HepG2 (cell line): ENCODE measurements at regions not wholly inside any gene's neighbourhood (a gene's known extent, or its start where the extent isn't known, plus 50 kb on each side); places are given as distances from the start of the nearest gene placed in this dataset.

Experiments
- ATAC-seq: fragments of 200-7000 bp; cut with Tn5 transposase; 3 replicates; pipeline ENCODE4 v1.9.1; 2020; ENCODE audit warnings: mild to moderate bottlenecking, moderate library complexity
- BruUV-seq: library from RNA; stranded (reverse); fragments of 400-500 nt; replicated peaks from 2 replicates; lab custom pipeline; 2021; lab: Mats Ljungman, UMichigan
- CTCF ChIA-PET: fragments of 300-600 bp; formaldehyde crosslinking; extraction: SDS; loops from one replicate; lab custom pipeline; 2021; ENCODE audit warnings: low total read pairs, inconsistent platforms, low intra/inter-chr PET ratio; lab: Yijun Ruan, JAX
- POLR2A ChIA-PET: fragments of 350-600 bp; sonication (Branson Sonifier 250); formaldehyde crosslinking; loops from one replicate; lab custom pipeline; 2020; ENCODE audit warnings: antibody characterized with exemption, inconsistent platforms; lab: Yijun Ruan, JAX
- DNase-seq: peaks from one replicate; pipeline ENCODE4 v3.0.0-alpha.2; 2015; ENCODE audit warnings: low spot score
- FAIRE-seq: peaks from 3 replicates; lab custom pipeline; 2011; peaks lifted over from hg19 to GRCh38; lab: Jason Lieb, UNC
- H2AFZ ChIP-seq: one replicate; pipeline ENCODE4 v1.6.1; 2011; ENCODE audit warnings: low read length, inconsistent platforms
- H3K27ac ChIP-seq: fragments of 300-600 bp; 3 replicates; pipeline ENCODE4 v1.8.0; 2011; ENCODE audit warnings: mixed run types, mild to moderate bottlenecking, mixed read lengths, low read length, inconsistent platforms; ENCODE audit not compliant: insufficient read depth; ENCODE audit errors: extremely low read length
- H3K27me3 ChIP-seq, 2 experiments: fragments of 200-600 bp in 1 of 2; 2 replicates in 1 of 2; 3 replicates in 1 of 2; pipeline versions ENCODE4 v1.6.0 to v1.8.0; 2011; ENCODE audit warnings: low read length in 2 of 2, mild to moderate bottlenecking in 2 of 2, moderate library complexity in 2 of 2, inconsistent platforms in 1 of 2; ENCODE audit not compliant: insufficient read depth in 2 of 2, control insufficient read depth in 1 of 2
- H3K36me3 ChIP-seq, 2 experiments: fragments of 200-600 bp in 1 of 2; replicated peaks in 1 of 2; 2 replicates in 1 of 2; 3 replicates in 1 of 2; pipeline versions ENCODE4 v1.5.1 to v1.8.0; 2011; ENCODE audit warnings: low read length in 2 of 2, inconsistent platforms in 1 of 2; ENCODE audit not compliant: insufficient read depth in 2 of 2, control insufficient read depth in 1 of 2
- H3K4me1 ChIP-seq: 2 replicates; pipeline ENCODE4 v1.5.1; 2012; ENCODE audit warnings: low read length, inconsistent platforms; ENCODE audit not compliant: insufficient read depth
- H3K4me2 ChIP-seq: 2 replicates; pipeline ENCODE4 v1.6.0; 2011; ENCODE audit warnings: low read depth, low read length, inconsistent platforms
- H3K4me3 ChIP-seq, 3 experiments: fragments of 200-600 bp in 1 of 3; sonication (generic), shearing (Covaris generic) in 1 of 3; replicated peaks in 1 of 3; 2 replicates each; pipeline ENCODE4 v1.5.1; 2011 to 2016; ENCODE audit warnings: low read length in 3 of 3, inconsistent platforms in 2 of 3, low read depth in 2 of 3, mild to moderate bottlenecking in 2 of 3, control low read depth in 1 of 3, mixed read lengths in 1 of 3; ENCODE audit not compliant: insufficient read depth in 1 of 3
- H3K79me2 ChIP-seq: one replicate; pipeline ENCODE4 v1.6.1; 2011; ENCODE audit warnings: low read length, inconsistent platforms; ENCODE audit not compliant: insufficient read depth
- H3K9ac ChIP-seq: 2 replicates; pipeline ENCODE4 v1.6.0; 2011; ENCODE audit warnings: mild to moderate bottlenecking, low read depth, low read length, inconsistent platforms; ENCODE audit not compliant: insufficient read depth
- H3K9me3 ChIP-seq: 2 replicates; pipeline ENCODE4 v1.5.1; 2012; ENCODE audit warnings: mild to moderate bottlenecking, low read length
- H4K20me1 ChIP-seq: 2 replicates; pipeline ENCODE4 v1.6.0; 2011; ENCODE audit warnings: inconsistent platforms, mild to moderate bottlenecking, low read length, moderate library complexity; ENCODE audit not compliant: insufficient read depth
- SRSF1 ChIP-seq: fragments of 200-400 bp; formaldehyde crosslinking; optimal IDR thresholded peaks from 2 replicates; pipeline ENCODE3; 2017; ENCODE audit warnings: mild to moderate bottlenecking, low read depth, low read length, moderate library complexity
- ZMYM4 ChIP-seq: sonication (generic); formaldehyde crosslinking; IDR thresholded peaks from 2 replicates; pipeline ENCODE4 v1.8.1; 2023; ENCODE audit warnings: mild to moderate bottlenecking, missing genetic modification reagents
- ZNF282 ChIP-seq: fragments of 450-650 bp; IDR thresholded peaks from 2 replicates; pipeline ENCODE4 v1.6.1; 2018; ENCODE audit not compliant: partially characterized antibody
- WGBS: methylation state at CpG from one replicate; pipeline ENCODE4 v1.1.6; 2017; ENCODE audit warnings: low lambda C conversion rate; 5-methylcytosine and 5-hydroxymethylcytosine counted together
- in situ Hi-C: cut with HindIII; loops from 2 replicates; pipeline ENCODE4 v1.10.0; 2017; ENCODE audit warnings: low pct_unique_long_range_greater_than_20kb; ENCODE audit not compliant: extremely low pct_ligation_motif_present
- intact Hi-C: fragments of 100-400 bp; cut with micrococcal nuclease; formaldehyde crosslinking; loops from one replicate; pipeline ENCODE4 v1.10.0; 2022; ENCODE audit not compliant: unreplicated experiment
- TF ChIP-seq, protein P1 (sequence below): sonication (generic); formaldehyde crosslinking; conservative IDR thresholded peaks from 2 replicates; pipeline ENCODE4 v1.8.0; 2022; ENCODE audit warnings: missing genetic modification reagents
- TF ChIP-seq, protein P2 (sequence below): sonication (generic); formaldehyde crosslinking; IDR thresholded peaks from 2 replicates; pipeline ENCODE4 v1.9.0; 2021; ENCODE audit warnings: mild to moderate bottlenecking, missing genetic modification reagents
- TF ChIP-seq, protein P3 (sequence below): sonication (generic); IDR thresholded peaks from 2 replicates; pipeline ENCODE4 v1.6.1; 2016; ENCODE audit warnings: low read depth, borderline replicate concordance
- TF ChIP-seq, protein P4 (sequence below): sonication (generic); formaldehyde crosslinking; IDR thresholded peaks from 2 replicates; pipeline ENCODE4 v1.8.0; 2022; ENCODE audit warnings: mild to moderate bottlenecking, missing genetic modification reagents; ENCODE audit not compliant: insufficient replicate concordance

DNA sequence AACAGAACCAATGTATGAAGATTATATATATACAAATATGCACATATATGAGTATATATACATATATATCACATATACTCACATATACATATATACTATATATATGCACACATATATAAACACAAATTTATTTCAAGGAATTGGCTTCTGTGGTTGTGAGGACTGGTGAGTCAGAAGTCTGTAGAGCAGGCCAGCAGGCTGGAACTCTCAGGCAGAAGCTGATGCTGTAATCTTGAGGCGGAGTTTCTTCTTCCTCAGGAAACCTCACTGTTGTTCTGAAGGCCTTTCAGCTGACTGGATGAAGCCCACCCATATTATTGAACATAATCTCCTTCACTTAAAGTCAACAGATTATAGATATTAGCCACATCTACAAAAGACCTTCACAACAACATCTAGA lies 143.9 kb upstream of the CREB1 start:
- DNase-seq = no peak
- intact Hi-C loops = no loop called here
- Histone ChIP-seq H3K36me3 (no peaks in the 10 kb centered on the region), H3K4me3 (no peak overlapping the region), H4K20me1 (no peaks in the 10 kb centered on the region), H3K27ac (no peak overlapping the region), H2AFZ (no peak overlapping the region), H3K27me3 (no peaks in the 10 kb centered on the region; a peak in 1 of 5 replicates), H3K9me3 (0 out of 2 replicates have a peak, but pooled peaks cover 4% of the 10 kb centered on the region), H3K4me2 (no peak overlapping the region), H3K9ac (no peak overlapping the region), H3K4me1 (no peaks in the 10 kb centered on the region)
- CTCF ChIA-PET = no interaction called here
- POLR2A ChIA-PET = no interaction called here
- in situ Hi-C loops = no loop called here
- 8% methylated on average over 1 of the region's 1 CpG for WGBS
- TF ChIP-seq SRSF1 = no peak
- TF ChIP-seq, protein P1, sequence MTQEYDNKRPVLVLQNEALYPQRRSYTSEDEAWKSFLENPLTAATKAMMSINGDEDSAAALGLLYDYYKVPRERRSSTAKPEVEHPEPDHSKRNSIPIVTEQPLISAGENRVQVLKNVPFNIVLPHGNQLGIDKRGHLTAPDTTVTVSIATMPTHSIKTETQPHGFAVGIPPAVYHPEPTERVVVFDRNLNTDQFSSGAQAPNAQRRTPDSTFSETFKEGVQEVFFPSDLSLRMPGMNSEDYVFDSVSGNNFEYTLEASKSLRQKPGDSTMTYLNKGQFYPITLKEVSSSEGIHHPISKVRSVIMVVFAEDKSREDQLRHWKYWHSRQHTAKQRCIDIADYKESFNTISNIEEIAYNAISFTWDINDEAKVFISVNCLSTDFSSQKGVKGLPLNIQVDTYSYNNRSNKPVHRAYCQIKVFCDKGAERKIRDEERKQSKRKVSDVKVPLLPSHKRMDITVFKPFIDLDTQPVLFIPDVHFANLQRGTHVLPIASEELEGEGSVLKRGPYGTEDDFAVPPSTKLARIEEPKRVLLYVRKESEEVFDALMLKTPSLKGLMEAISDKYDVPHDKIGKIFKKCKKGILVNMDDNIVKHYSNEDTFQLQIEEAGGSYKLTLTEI (CRISPR knock-in tag) = no peak
- TF ChIP-seq ZNF282 = no peak
- TF ChIP-seq, protein P2, sequence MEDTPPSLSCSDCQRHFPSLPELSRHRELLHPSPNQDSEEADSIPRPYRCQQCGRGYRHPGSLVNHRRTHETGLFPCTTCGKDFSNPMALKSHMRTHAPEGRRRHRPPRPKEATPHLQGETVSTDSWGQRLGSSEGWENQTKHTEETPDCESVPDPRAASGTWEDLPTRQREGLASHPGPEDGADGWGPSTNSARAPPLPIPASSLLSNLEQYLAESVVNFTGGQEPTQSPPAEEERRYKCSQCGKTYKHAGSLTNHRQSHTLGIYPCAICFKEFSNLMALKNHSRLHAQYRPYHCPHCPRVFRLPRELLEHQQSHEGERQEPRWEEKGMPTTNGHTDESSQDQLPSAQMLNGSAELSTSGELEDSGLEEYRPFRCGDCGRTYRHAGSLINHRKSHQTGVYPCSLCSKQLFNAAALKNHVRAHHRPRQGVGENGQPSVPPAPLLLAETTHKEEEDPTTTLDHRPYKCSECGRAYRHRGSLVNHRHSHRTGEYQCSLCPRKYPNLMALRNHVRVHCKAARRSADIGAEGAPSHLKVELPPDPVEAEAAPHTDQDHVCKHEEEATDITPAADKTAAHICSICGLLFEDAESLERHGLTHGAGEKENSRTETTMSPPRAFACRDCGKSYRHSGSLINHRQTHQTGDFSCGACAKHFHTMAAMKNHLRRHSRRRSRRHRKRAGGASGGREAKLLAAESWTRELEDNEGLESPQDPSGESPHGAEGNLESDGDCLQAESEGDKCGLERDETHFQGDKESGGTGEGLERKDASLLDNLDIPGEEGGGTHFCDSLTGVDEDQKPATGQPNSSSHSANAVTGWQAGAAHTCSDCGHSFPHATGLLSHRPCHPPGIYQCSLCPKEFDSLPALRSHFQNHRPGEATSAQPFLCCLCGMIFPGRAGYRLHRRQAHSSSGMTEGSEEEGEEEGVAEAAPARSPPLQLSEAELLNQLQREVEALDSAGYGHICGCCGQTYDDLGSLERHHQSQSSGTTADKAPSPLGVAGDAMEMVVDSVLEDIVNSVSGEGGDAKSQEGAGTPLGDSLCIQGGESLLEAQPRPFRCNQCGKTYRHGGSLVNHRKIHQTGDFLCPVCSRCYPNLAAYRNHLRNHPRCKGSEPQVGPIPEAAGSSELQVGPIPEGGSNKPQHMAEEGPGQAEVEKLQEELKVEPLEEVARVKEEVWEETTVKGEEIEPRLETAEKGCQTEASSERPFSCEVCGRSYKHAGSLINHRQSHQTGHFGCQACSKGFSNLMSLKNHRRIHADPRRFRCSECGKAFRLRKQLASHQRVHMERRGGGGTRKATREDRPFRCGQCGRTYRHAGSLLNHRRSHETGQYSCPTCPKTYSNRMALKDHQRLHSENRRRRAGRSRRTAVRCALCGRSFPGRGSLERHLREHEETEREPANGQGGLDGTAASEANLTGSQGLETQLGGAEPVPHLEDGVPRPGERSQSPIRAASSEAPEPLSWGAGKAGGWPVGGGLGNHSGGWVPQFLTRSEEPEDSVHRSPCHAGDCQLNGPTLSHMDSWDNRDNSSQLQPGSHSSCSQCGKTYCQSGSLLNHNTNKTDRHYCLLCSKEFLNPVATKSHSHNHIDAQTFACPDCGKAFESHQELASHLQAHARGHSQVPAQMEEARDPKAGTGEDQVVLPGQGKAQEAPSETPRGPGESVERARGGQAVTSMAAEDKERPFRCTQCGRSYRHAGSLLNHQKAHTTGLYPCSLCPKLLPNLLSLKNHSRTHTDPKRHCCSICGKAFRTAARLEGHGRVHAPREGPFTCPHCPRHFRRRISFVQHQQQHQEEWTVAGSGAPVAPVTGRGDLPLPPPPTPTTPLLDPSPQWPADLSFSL (CRISPR knock-in tag) = no peak
- TF ChIP-seq ZMYM4 (CRISPR knock-in tag) = no peak
- TF ChIP-seq, protein P3, sequence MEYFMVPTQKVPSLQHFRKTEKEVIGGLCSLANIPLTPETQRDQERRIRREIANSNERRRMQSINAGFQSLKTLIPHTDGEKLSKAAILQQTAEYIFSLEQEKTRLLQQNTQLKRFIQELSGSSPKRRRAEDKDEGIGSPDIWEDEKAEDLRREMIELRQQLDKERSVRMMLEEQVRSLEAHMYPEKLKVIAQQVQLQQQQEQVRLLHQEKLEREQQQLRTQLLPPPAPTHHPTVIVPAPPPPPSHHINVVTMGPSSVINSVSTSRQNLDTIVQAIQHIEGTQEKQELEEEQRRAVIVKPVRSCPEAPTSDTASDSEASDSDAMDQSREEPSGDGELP = no peak
- TF ChIP-seq, protein P4, sequence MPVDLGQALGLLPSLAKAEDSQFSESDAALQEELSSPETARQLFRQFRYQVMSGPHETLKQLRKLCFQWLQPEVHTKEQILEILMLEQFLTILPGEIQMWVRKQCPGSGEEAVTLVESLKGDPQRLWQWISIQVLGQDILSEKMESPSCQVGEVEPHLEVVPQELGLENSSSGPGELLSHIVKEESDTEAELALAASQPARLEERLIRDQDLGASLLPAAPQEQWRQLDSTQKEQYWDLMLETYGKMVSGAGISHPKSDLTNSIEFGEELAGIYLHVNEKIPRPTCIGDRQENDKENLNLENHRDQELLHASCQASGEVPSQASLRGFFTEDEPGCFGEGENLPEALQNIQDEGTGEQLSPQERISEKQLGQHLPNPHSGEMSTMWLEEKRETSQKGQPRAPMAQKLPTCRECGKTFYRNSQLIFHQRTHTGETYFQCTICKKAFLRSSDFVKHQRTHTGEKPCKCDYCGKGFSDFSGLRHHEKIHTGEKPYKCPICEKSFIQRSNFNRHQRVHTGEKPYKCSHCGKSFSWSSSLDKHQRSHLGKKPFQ (CRISPR knock-in tag) = no peak
- TF ChIP-seq, all 625 proteins: peak for 0
- FAIRE-seq (no peak), ATAC-seq (no peak)
- no TSS peak for BruUV-seq
- no peaks in the 10 kb centered on the region for H3K79me2 ChIP-seq
